ENCODE measurements at regions not wholly inside any gene's neighbourhood (a gene's known extent, or its start where the extent isn't known, plus 50 kb on each side); places are given as distances from the start of the nearest gene placed in this dataset.
"Not testable (repeated sequence)": the region's sequence is repeated elsewhere in the genome, so short reads cannot be mapped to it uniquely, and the experiment has no call there.

GRCh38 chr4:24209131-24209530 lies 319.3 kb upstream of the PPARGC1A start:
- no peak for DNase-seq (ENCODE audit: low read depth)

- DNase-seq (ENCODE audit: low read depth), result no peak
These were observed 318.8 kb upstream of the PPARGC1A start for GRCh38 chr4:24208691-24209090.

GRCh38 chr4:24204708-24205107 lies 314.9 kb upstream of the PPARGC1A start:
- not testable (repeated sequence) for DNase-seq (ENCODE audit: low read depth)

- DNase-seq (ENCODE audit: low read depth), result no peak
These were observed 314.1 kb upstream of the PPARGC1A start for GRCh38 chr4:24203926-24204325.

GRCh38 chr4:24202579-24202978 lies 312.7 kb upstream of the PPARGC1A start:
- DNase-seq (ENCODE audit: low read depth), result no peak

- no peak for DNase-seq (ENCODE audit: low read depth)
These were observed 308.1 kb upstream of the PPARGC1A start for GRCh38 chr4:24197955-24198354.

GRCh38 chr4:24196785-24197184 lies 306.9 kb upstream of the PPARGC1A start:
- DNase-seq (ENCODE audit: low read depth), result no peak

- DNase-seq (ENCODE audit: low read depth), result peak; percentile 4
These were observed 306.3 kb upstream of the PPARGC1A start for GRCh38 chr4:24195991-24196736.

- DNase-seq (ENCODE audit: low read depth), result no peak
These were observed 302.3 kb upstream of the PPARGC1A start for GRCh38 chr4:24192018-24192641.

- no peak for DNase-seq (ENCODE audit: low read depth)
These were observed 301.2 kb upstream of the PPARGC1A start for GRCh38 chr4:24190761-24191695.

GRCh38 chr4:24188459-24188858 lies 298.6 kb upstream of the PPARGC1A start:
- no peak for DNase-seq (ENCODE audit: low read depth)

- no peak for DNase-seq (ENCODE audit: low read depth)
These were observed 296.6 kb upstream of the PPARGC1A start for GRCh38 chr4:24186466-24186865.

- no peak for DNase-seq (ENCODE audit: low read depth)
These were observed 291.2 kb upstream of the PPARGC1A start for GRCh38 chr4:24181005-24181404.

- no peak for DNase-seq (ENCODE audit: low read depth)
These were observed 290.7 kb upstream of the PPARGC1A start for GRCh38 chr4:24180586-24180985.

- DNase-seq (ENCODE audit: low read depth), result no peak
These were observed 289.5 kb upstream of the PPARGC1A start for GRCh38 chr4:24179201-24179840.

GRCh38 chr4:24177443-24177842 lies 287.6 kb upstream of the PPARGC1A start:
- DNase-seq (ENCODE audit: low read depth), result not testable (repeated sequence)

GRCh38 chr4:24175707-24176106 lies 285.9 kb upstream of the PPARGC1A start:
- no peak for DNase-seq (ENCODE audit: low read depth)

GRCh38 chr4:24174602-24175001 lies 284.8 kb upstream of the PPARGC1A start:
- DNase-seq (ENCODE audit: low read depth), result no peak

GRCh38 chr4:24172406-24172805 lies 282.6 kb upstream of the PPARGC1A start:
- no peak for DNase-seq (ENCODE audit: low read depth)

- DNase-seq (ENCODE audit: low read depth), result no peak
These were observed 280.1 kb upstream of the PPARGC1A start for GRCh38 chr4:24169956-24170355.

GRCh38 chr4:24168658-24169057 lies 278.8 kb upstream of the PPARGC1A start:
- no peak for DNase-seq (ENCODE audit: low read depth)

GRCh38 chr4:24166501-24166900 lies 276.7 kb upstream of the PPARGC1A start:
- no peak for DNase-seq (ENCODE audit: low read depth)
